Panc1 (cell line): ENCODE measurements at regions not wholly inside any gene's neighbourhood (a gene's known extent, or its start where the extent isn't known, plus 50 kb on each side); places are given as distances from the start of the nearest gene placed in this dataset.

ENCODE experiments used
- ATAC-seq: fragments of 200-7000 bp; cut with Tn5 transposase; 2 replicates; pipeline ENCODE4 v1.9.1; 2020; ENCODE audit warnings: mild to moderate bottlenecking, moderate library complexity
- BruUV-seq: library from RNA; stranded (reverse); fragments of 400-500 nt; replicated peaks from 2 replicates; lab custom pipeline; 2021; lab: Mats Ljungman, UMichigan
- CTCF ChIA-PET: fragments of 300-600 bp; sonication (Branson Sonifier 250); formaldehyde crosslinking; loops from one replicate; lab custom pipeline; 2022; ENCODE audit warnings: antibody characterized with exemption; lab: Charles Lee
- POLR2A ChIA-PET: fragments of 300-600 bp; sonication (Branson Sonifier 250); formaldehyde crosslinking; loops from one replicate; lab custom pipeline; 2022; ENCODE audit warnings: antibody characterized with exemption; lab: Charles Lee
- DNase-seq: peaks from one replicate; pipeline ENCODE4 v3.0.0-alpha.2; 2010; ENCODE audit warnings: low read depth, low spot score
- H3K27ac ChIP-seq: 2 replicates; pipeline ENCODE4 v1.5.1; 2011; ENCODE audit warnings: mild to moderate bottlenecking, low read length, inconsistent platforms
- H3K27me3 ChIP-seq: fragments of 200-500 bp; sonication (Bioruptor generic); 2 replicates; pipeline ENCODE4 v1.6.0; 2014; ENCODE audit warnings: low read length, inconsistent platforms; ENCODE audit not compliant: control insufficient read depth, insufficient read depth
- H3K36me3 ChIP-seq: fragments of 200-500 bp; sonication (Bioruptor generic); 2 replicates; pipeline ENCODE4 v1.5.1; 2014; ENCODE audit warnings: inconsistent platforms, mild to moderate bottlenecking, low read length, moderate library complexity; ENCODE audit not compliant: control insufficient read depth, insufficient read depth
- H3K4me1 ChIP-seq: 2 replicates; pipeline ENCODE4 v1.5.1; 2011; ENCODE audit warnings: inconsistent platforms, mild to moderate bottlenecking, low read length, moderate library complexity; ENCODE audit not compliant: control insufficient read depth, insufficient read depth
- H3K4me3 ChIP-seq, 2 experiments: 2 replicates each; pipeline ENCODE4 v1.5.1; 2011 to 2012; ENCODE audit warnings: low read depth in 2 of 2, low read length in 2 of 2, mild to moderate bottlenecking in 2 of 2, inconsistent platforms in 1 of 2, moderate library complexity in 1 of 2
- H3K9me3 ChIP-seq: fragments of 200-500 bp; sonication (Bioruptor generic); 2 replicates; pipeline ENCODE4 v1.5.1; 2014; ENCODE audit warnings: low read depth, mild to moderate bottlenecking, inconsistent platforms, low read length, moderate library complexity; ENCODE audit not compliant: control insufficient read depth, insufficient read depth
- POLR2AphosphoS5 ChIP-seq: IDR thresholded peaks from 2 replicates; pipeline ENCODE4 v1.6.1; 2012; ENCODE audit warnings: mild to moderate bottlenecking, low read depth, low read length, moderate library complexity
- SIN3A ChIP-seq: IDR thresholded peaks from 2 replicates; pipeline ENCODE4 v1.6.1; 2012; ENCODE audit warnings: low read depth, mild to moderate bottlenecking, low read length, moderate library complexity, borderline replicate concordance; ENCODE audit not compliant: insufficient read depth
- TCF7L2 ChIP-seq: IDR thresholded peaks from 2 replicates; pipeline ENCODE4 v1.6.1; 2011; ENCODE audit warnings: mild to moderate bottlenecking, low read depth, low read length, inconsistent platforms
- in situ Hi-C: cut with HindIII; loops from 2 replicates; pipeline ENCODE4 v1.10.0; 2016; ENCODE audit warnings: low sequenced_read_pairs, low pct_unique_long_range_greater_than_20kb
- intact Hi-C: fragments of 100-400 bp; cut with micrococcal nuclease; formaldehyde crosslinking; loops from one replicate; pipeline ENCODE4 v1.10.0; 2022; ENCODE audit not compliant: unreplicated experiment
- TF ChIP-seq, protein P1 (sequence below), 2 experiments: IDR thresholded peaks; 2 replicates each; pipeline ENCODE4 v1.6.1; 2011 to 2012; ENCODE audit warnings: low read depth in 2 of 2, control low read depth in 1 of 2, low read length in 1 of 2, mild to moderate bottlenecking in 1 of 2, moderate library complexity in 1 of 2; ENCODE audit not compliant: insufficient read depth in 1 of 2
- TF ChIP-seq, protein P2 (sequence below): fragments of 450-650 bp; IDR thresholded peaks from 2 replicates; pipeline ENCODE4 v1.5.1; 2017; ENCODE audit warnings: mild to moderate bottlenecking

DNA sequence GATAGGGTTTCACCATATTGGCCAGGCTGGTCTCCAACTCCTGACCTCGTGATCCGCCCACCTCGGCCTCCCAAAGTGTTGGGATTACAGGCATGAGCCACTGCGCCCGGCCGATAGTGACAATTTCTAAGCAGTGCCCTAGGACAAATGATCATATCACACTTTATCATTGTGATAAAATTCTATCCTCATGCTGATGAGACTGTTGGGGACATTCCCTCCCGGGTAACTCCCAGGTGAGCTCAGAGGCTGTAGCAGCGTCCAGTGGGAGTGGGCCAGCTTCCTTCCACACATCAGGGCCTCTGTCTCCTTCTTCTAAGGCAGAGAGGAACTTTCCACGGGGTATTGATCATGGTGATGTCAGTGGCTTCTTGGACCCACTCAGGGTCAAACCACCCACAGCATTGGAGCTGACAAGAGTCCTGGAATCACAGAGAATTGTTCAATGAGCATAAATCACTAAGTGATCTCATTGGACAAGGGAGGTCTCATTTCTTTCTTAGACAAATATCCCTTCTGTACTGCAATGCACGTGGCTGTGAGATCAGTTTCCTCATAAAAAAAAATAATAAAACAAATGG lies 256.1 kb downstream of the KLF6 start:
- no peaks in the 10 kb centered on the region for H3K36me3 ChIP-seq
- H3K4me1 ChIP-seq: peaks cover 2% of the 10 kb centered on the region; the same call in 1 of the 2 replicates
- ChIA-PET CTCF (interaction anchor here (0.7 kb wide), 1 partner anchor 41 kb away, joined by 5 read pairs; no protein-coding TSS in a partner anchor), POLR2A (no interaction called here)
- H3K27me3 ChIP-seq: no peaks in the 10 kb centered on the region
- no peak overlapping the region for H3K4me3 ChIP-seq
- DNase-seq (no peak), ATAC-seq (no peak)
- no peak overlapping the region for H3K27ac ChIP-seq
- intact Hi-C loops: no loop called here
- no TSS peak for BruUV-seq
- H3K9me3 ChIP-seq: no peaks in the 10 kb centered on the region
- TF ChIP-seq, protein P1, sequence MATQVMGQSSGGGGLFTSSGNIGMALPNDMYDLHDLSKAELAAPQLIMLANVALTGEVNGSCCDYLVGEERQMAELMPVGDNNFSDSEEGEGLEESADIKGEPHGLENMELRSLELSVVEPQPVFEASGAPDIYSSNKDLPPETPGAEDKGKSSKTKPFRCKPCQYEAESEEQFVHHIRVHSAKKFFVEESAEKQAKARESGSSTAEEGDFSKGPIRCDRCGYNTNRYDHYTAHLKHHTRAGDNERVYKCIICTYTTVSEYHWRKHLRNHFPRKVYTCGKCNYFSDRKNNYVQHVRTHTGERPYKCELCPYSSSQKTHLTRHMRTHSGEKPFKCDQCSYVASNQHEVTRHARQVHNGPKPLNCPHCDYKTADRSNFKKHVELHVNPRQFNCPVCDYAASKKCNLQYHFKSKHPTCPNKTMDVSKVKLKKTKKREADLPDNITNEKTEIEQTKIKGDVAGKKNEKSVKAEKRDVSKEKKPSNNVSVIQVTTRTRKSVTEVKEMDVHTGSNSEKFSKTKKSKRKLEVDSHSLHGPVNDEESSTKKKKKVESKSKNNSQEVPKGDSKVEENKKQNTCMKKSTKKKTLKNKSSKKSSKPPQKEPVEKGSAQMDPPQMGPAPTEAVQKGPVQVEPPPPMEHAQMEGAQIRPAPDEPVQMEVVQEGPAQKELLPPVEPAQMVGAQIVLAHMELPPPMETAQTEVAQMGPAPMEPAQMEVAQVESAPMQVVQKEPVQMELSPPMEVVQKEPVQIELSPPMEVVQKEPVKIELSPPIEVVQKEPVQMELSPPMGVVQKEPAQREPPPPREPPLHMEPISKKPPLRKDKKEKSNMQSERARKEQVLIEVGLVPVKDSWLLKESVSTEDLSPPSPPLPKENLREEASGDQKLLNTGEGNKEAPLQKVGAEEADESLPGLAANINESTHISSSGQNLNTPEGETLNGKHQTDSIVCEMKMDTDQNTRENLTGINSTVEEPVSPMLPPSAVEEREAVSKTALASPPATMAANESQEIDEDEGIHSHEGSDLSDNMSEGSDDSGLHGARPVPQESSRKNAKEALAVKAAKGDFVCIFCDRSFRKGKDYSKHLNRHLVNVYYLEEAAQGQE (IDR thresholded peaks at IDR 0.05; ENCODE audit: insufficient read depth in 1 of 2, low read depth in 2 of 2, low read length in 1 of 2): no peak
- no peak for TF ChIP-seq SIN3A
- TF ChIP-seq, protein P2, sequence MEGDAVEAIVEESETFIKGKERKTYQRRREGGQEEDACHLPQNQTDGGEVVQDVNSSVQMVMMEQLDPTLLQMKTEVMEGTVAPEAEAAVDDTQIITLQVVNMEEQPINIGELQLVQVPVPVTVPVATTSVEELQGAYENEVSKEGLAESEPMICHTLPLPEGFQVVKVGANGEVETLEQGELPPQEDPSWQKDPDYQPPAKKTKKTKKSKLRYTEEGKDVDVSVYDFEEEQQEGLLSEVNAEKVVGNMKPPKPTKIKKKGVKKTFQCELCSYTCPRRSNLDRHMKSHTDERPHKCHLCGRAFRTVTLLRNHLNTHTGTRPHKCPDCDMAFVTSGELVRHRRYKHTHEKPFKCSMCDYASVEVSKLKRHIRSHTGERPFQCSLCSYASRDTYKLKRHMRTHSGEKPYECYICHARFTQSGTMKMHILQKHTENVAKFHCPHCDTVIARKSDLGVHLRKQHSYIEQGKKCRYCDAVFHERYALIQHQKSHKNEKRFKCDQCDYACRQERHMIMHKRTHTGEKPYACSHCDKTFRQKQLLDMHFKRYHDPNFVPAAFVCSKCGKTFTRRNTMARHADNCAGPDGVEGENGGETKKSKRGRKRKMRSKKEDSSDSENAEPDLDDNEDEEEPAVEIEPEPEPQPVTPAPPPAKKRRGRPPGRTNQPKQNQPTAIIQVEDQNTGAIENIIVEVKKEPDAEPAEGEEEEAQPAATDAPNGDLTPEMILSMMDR: no peak
- no peak for TF ChIP-seq POLR2AphosphoS5
- no peak for TF ChIP-seq TCF7L2
- in situ Hi-C loops: no loop called here

DNA sequence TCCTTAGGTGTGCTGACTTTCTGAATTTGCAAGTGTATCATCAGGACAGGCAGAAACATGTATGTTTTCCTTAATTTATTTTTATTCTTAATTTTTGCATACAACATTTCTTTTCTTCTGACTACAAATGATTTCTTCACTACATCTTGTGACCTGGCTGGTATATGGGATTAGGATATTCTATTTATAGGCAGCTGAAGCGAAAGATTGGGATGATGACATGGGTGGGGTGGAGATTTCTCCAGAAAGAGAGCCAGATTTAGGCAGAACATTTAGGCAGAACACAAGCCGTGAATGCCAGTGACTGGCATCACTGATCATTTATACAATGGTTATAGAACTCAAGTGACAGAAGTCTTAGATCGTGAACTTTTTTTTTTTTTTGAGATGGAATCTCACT lies 256.7 kb downstream of the KLF6 start:
- no peak for DNase-seq
- H3K9me3 ChIP-seq: no peaks in the 10 kb centered on the region
- intact Hi-C loops: no loop called here
- H3K27ac ChIP-seq: no peak overlapping the region
- POLR2A ChIA-PET: no interaction called here
- H3K27me3 ChIP-seq: no peaks in the 10 kb centered on the region
- CTCF ChIA-PET: interaction anchor here (0.7 kb wide), 1 partner anchor 41 kb away, joined by 5 read pairs; no protein-coding TSS in a partner anchor
- no peak for ATAC-seq
- peaks cover 2% of the 10 kb centered on the region; the same call in 1 of the 2 replicates for H3K4me1 ChIP-seq
- BruUV-seq: no TSS peak
- no peak overlapping the region for H3K4me3 ChIP-seq
- in situ Hi-C loops: no loop called here
- TF ChIP-seq, protein P2: no peak
- TF ChIP-seq, protein P1 (IDR thresholded peaks at IDR 0.05; ENCODE audit: insufficient read depth in 1 of 2, low read depth in 2 of 2, low read length in 1 of 2): no peak
- TF ChIP-seq TCF7L2: no peak
- TF ChIP-seq SIN3A: no peak
- no peak for TF ChIP-seq POLR2AphosphoS5
- no peaks in the 10 kb centered on the region for H3K36me3 ChIP-seq
